HG03135 (cell line): ENCODE measurements at regions not wholly inside any gene's neighbourhood (a gene's known extent, or its start where the extent isn't known, plus 50 kb on each side); places are given as distances from the start of the nearest gene placed in this dataset.
"Not testable (repeated sequence)": the region's sequence is repeated elsewhere in the genome, so short reads cannot be mapped to it uniquely, and the experiment has no call there.

Source experiments
- ATAC-seq: cut with Tn5 transposase; IDR thresholded peaks from one replicate; pipeline ENCODE4 v1.9.1; 2021; ENCODE audit warnings: mild to moderate bottlenecking, moderate library complexity; ENCODE audit not compliant: unreplicated experiment

DNA sequence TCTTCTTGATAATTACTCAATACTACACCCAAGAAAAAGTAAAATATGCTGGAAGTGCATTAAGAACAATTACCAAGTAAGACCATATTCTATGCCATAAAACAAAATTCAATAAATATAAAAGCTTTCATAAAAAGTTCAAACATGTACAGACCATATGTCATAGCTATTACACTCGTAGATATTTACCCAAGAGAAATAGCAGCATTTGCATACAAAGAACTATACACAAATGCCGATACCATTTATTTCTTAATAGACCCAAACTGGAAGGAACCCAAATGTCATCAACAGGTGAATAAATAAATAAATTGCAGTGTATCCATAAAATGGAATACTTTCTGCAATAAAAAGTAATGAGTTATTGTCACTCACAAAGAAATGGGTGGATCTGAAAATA, 78.3 kb upstream of the SLC16A7 start:
- no peak for ATAC-seq

GRCh38 chr12:59500915-59501314, 94.9 kb upstream of the SLC16A7 start:
- no peak for ATAC-seq

- ATAC-seq, result no peak
Measured at GRCh38 chr12:59500335-59500734, 95.5 kb upstream of the SLC16A7 start.

GRCh38 chr12:59499774-59500173, 96.1 kb upstream of the SLC16A7 start:
- peak; percentile 90 for ATAC-seq

GRCh38 chr12:59494617-59495016, 101.2 kb upstream of the SLC16A7 start:
- no peak for ATAC-seq

- no peak for ATAC-seq
Measured at GRCh38 chr12:59491877-59492276, 104.0 kb upstream of the SLC16A7 start.

- ATAC-seq, result no peak
Measured at GRCh38 chr12:59486827-59487226, 109.0 kb upstream of the SLC16A7 start.

- ATAC-seq, result peak; percentile 95
Measured at GRCh38 chr12:59484575-59484974, 111.3 kb upstream of the SLC16A7 start.

DNA sequence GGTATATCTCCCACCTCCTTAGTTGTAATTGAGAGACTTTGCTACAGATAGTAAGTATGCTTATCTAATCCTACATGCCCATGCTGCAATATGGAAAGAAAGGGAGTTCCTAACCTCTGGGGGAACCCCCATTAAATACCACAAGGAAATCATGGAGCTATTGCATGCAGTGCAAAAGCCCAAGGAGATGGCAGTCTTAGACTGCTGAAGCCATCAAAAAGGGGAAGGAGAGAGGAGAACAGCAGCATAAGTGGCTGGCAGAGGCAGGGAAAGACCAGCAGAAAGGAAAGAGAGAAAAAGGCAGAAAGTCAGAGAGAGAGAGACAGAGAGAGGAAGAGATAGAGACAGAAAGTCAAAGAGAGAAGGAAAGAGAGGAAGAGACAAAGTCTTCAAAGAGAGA, 121.6 kb upstream of the SLC16A7 start:
- not testable (repeated sequence) for ATAC-seq

- ATAC-seq, result no peak
Measured at GRCh38 chr12:59472273-59472672, 123.6 kb upstream of the SLC16A7 start.

- no peak for ATAC-seq
Measured at GRCh38 chr12:59459966-59460660, 135.7 kb upstream of the SLC16A7 start.

DNA sequence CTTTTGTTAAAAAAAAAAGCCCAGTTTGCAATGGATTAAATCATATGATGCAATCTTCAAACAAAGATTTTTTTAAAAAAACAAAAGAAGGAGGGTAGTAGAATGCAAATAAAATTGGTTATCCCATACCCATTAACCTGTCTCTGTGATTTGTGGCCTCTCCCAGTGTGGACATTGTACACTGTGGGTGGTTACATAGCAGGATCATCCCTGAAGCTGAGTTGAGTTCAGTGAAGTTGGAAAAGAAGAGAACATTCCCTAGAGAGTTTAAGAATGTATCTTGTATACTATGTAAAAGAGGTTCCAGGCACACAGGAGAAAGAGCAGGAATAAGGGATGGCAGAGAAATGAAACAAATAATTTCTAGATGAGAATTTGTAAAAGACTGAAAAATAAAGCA, 142.4 kb upstream of the SLC16A7 start:
- no peak for ATAC-seq

GRCh38 chr12:59452746-59453145, 143.1 kb upstream of the SLC16A7 start:
- no peak for ATAC-seq

- ATAC-seq, result no peak
Measured at GRCh38 chr12:59452259-59452658, 143.6 kb upstream of the SLC16A7 start.

DNA sequence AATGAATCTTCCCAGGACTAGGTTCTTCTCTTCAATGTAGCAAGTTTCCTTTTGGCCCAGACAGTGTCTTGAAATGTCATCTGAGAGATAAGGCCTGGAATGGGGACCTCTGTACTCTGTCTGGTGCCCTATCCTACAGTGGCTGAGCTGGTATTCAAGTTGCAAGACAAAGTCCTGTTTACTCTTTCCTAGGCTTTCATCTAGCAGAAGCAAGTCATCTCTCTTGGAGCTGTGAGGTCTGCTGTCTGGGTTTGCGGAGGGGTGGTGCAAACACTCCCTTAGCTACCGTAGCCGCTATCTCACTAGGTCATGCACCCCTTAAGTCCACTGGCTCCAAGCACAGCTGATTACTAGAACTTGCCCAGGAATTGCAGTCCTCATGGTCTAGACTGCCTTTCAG, 149.7 kb upstream of the SLC16A7 start:
- ATAC-seq, result no peak

- ATAC-seq, result no peak
Measured at GRCh38 chr12:59444932-59445331, 150.9 kb upstream of the SLC16A7 start.

DNA sequence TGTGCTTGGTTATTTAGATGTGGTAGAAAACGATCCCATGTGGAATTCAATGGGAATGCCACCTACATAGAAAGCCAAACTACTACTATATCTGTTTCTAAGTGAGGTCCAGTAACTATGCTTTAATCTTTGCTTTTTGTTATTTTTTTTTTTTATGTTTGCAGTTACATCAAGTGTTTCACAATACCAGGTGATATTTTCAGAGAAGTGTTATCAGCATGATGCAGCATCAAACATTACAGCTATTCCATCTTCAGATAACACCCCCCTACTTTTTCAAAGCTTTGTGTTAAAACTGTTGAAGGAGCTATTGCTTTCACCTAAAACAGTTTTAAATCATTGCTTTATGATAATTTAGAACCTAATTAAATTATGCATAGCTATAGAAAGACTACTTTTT, 163.8 kb upstream of the SLC16A7 start:
- no peak for ATAC-seq

DNA sequence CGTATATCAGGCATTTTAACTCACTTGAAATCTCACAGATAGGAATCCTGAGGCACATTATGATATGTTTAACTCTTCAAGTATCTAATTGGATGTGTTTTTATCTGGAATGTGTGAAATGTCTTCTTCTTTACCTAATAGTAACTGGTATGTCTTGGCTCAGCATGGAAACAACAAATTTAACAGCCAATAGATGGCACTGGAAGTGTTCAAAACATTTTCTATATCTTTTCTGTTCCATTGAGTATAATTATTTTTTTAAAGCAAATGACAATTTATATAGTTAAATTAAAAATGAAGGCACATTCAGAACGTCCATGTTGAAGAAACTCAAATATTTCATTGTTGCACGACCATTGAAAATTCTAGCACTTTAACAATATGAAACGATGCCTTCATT, 164.6 kb upstream of the SLC16A7 start:
- ATAC-seq, result no peak

DNA sequence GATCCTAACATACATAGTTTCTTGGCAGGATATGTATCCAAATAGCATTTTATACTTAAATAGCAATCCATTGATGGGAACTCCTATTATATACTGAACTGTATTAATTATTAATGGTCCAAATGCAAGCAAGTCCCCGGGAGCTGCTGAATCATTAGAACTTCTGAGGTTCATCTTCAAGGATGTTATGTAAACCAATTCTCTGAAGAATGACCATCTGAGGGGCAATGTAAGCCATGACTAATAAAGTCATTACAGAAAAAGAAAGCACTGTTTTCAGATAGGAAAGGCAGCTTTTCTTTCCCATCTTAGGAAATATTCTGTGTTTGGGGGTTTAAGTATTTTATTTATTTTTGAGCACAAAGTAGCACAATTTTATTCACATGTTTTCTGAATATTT, 166.1 kb upstream of the SLC16A7 start:
- no peak for ATAC-seq

DNA sequence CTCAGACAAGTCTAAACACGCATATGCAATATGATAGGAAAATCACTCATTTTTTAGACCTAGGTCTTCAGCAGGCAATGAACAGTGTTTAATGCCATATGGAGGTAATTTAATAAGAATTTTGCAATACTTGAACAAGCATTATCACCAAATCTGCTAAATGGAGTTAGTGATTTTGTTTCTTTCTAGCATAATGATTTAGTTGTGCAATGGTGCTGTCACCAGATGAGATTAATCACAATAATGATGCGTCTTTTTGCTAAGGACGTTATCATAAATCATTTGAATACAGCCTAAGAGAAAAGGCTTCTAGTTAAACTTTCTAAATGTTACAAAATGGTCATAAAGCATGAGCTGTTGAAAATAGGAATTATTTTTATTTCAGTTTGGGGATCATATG, 170.0 kb upstream of the SLC16A7 start:
- ATAC-seq, result no peak

- ATAC-seq, result not testable (repeated sequence)
Measured at GRCh38 chr12:59424666-59425065, 171.2 kb upstream of the SLC16A7 start.

GRCh38 chr12:59414051-59414450, 181.8 kb upstream of the SLC16A7 start:
- no peak for ATAC-seq

DNA sequence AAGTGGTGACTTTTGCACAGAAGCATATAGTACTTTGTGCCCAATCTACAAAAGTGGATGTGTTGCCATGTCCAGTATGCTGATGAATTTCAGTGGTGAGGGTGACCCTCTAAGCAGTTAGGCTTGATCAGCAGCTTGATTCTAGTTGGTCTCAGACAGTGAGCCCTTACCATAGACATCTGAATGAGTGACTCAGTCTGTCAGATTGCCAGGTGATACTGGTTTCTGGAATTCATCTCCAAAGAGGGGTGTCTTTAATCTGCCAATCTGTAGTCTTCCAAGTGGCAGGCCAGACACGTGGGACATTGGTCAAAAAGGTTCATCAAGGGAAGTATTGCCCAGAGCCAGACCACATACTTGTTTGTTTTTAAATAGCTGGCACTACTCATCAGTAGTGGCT, 187.4 kb upstream of the SLC16A7 start:
- no peak for ATAC-seq
